Fibroblast of pulmonary artery (primary cell): ENCODE measurements at regions not wholly inside any gene's neighbourhood (a gene's known extent, or its start where the extent isn't known, plus 50 kb on each side); places are given as distances from the start of the nearest gene placed in this dataset.

Experiments
- DNase-seq: peaks from one replicate; pipeline ENCODE4 v3.0.0-alpha.2; 2010; ENCODE audit warnings: low read depth
- H3K4me3 ChIP-seq: replicated peaks from 2 replicates; pipeline ENCODE4 v1.5.1; 2011; ENCODE audit warnings: low read depth, mild to moderate bottlenecking, control low read depth, low read length, moderate library complexity
- CTCF ChIP-seq: IDR thresholded peaks from 2 replicates; pipeline ENCODE4 v1.5.1; 2011; ENCODE audit warnings: mild to moderate bottlenecking, control low read depth, low read length, inconsistent platforms; ENCODE audit errors: missing control alignments

- TF ChIP-seq CTCF, result no peak
- no peak for DNase-seq
- no peak overlapping the region for H3K4me3 ChIP-seq
Measured at GRCh38 chr15:38614621-38615020, 50.0 kb upstream of the RASGRP1 start.

GRCh38 chr15:38617831-38618230 is 53.2 kb upstream of the RASGRP1 start:
- DNase-seq, result no peak
- TF ChIP-seq CTCF, result no peak
- H3K4me3 ChIP-seq, result no peak overlapping the region

GRCh38 chr15:38618242-38618955 is 53.8 kb upstream of the RASGRP1 start:
- DNase-seq, result no peak
- H3K4me3 ChIP-seq, result no peak overlapping the region
- no peak for TF ChIP-seq CTCF

GRCh38 chr15:38620098-38620497 is 55.5 kb upstream of the RASGRP1 start:
- no peak for TF ChIP-seq CTCF
- no peak for DNase-seq
- no peak overlapping the region for H3K4me3 ChIP-seq

GRCh38 chr15:38620851-38621594 is 56.4 kb upstream of the RASGRP1 start:
- no peak overlapping the region for H3K4me3 ChIP-seq
- DNase-seq, result no peak
- TF ChIP-seq CTCF, result no peak

- DNase-seq, result no peak
Measured at GRCh38 chr15:38622304-38622703, 57.7 kb upstream of the RASGRP1 start.

More at GRCh38 chr15:38622304-38622703, 57.7 kb upstream of the RASGRP1 start:
- no peak for TF ChIP-seq CTCF
- H3K4me3 ChIP-seq, result no peak overlapping the region
